Activated T-cell treated with anti-CD3 and anti-CD28 coated beads for 1 hour (primary cell): ENCODE measurements at regions not wholly inside any gene's neighbourhood (a gene's known extent, or its start where the extent isn't known, plus 50 kb on each side); places are given as distances from the start of the nearest gene placed in this dataset.
"Not testable (repeated sequence)": the region's sequence is repeated elsewhere in the genome, so short reads cannot be mapped to it uniquely, and the experiment has no call there.

Experiments
- DNase-seq: peaks from one replicate; pipeline ENCODE4 v3.0.0-alpha.2; 2020; ENCODE audit warnings: low read depth

DNA sequence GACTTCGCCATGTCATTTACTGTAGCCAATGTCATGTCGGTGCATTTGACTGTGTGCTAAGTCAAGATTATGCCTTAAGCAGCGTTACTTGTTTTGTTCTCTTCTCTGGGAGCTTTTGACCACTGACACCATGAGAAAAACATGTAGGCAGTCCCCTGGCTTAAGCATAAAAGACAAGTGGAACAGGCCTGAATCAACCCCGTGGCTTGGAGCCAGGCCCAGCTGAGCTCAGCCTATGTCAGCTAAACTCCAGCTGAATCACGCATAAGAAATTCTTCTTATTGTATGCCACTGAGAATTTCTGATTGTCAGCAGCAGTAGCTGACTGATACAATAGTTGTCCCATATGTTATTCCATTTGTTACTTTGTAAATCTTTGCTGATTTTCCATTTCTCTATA lies 261.9 kb downstream of the CBLL2 start:
- DNase-seq = no peak

DNA sequence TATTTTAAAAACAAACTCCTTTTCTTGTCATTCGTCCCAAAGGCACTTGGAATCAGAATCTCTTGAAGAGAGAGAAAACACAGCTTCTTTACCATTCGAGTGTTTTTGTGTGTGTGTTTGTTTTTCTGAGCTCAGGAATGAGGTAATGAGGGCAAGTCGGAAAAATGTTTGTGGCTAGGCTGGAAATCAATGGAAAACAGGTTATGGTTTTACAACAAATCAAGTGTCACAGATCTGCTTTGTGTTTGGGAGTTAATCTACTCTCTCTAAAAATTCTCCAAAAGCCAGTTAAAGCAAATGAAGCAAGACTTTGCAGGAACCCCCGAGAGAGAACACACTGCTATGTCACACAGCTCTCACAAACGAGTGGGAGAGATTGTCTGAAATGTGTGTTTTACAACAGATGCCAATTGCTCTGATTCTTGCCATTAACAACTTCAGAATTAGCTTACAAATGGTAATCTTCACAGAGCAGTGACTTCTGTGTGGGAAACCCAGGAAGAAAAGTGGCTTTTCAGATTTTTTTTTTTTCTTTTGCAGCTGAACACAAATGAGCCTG lies 264.1 kb downstream of the CBLL2 start:
- DNase-seq = no peak

DNA sequence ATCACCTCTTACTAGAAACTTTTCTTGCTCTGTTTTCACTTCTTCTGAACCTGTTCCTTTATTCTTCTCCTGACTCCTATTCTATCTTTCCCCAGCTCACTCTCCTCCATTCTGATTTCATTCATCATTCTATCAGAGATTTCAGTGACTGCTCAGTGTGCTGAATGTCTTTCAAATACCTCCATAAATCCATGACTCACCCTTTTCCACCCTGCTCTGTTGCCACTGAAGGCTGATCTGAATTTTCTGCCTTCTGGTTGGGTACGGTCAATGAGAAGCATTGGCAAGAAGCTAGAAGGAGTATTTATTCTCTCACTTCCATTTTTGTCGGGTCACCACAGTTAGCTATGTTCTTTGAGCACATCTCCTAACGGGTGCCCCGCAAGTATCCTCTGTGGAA lies 265.9 kb downstream of the CBLL2 start:
- no peak for DNase-seq

- no peak for DNase-seq
These were observed 269.2 kb downstream of the CBLL2 start for GRCh38 chrX:22541926-22542325.

- no peak for DNase-seq
These were observed 269.9 kb downstream of the CBLL2 start for GRCh38 chrX:22542641-22543040.

- no peak for DNase-seq
These were observed 286.8 kb downstream of the CBLL2 start for GRCh38 chrX:22559506-22559905.

- DNase-seq = no peak
These were observed 302.6 kb downstream of the CBLL2 start for GRCh38 chrX:22575161-22575845.

DNA sequence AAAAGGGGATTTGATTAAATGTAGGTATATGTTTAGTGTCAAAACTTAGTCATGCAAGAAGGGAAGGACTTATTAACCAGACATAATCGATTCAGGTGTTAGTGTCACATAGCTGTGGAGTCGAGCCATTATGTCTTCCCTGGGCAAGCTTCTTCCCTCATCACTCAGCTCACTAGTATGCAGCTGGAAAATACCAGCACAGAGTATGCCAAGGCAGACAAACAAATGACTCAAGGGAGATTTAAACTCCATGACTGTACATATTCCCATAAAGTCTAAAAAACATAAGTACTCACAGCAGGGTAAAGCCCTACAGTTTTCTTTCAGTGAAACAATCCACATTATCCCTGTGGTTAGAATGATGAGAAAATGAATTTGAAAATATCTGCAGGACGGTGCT lies 304.5 kb downstream of the CBLL2 start:
- no peak for DNase-seq

DNA sequence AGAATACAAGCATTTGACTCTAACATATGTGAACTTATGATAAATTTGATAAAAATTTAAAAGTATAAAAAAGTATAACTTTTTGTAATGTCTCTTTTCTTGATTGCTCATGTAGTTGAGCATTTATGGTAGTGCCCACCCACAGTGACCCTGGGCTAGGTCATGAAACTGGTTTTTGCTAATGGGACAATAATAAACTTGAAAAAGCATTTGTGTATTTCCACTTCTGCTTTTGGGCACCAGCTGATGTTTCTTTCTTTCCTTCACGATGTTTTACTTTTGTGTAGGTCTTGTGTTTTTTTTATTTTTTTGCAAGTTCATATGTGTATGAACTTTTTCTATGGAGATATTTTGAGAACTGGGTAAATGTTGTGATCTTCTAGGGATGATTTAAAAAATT lies 313.1 kb downstream of the CBLL2 start:
- no peak for DNase-seq

DNA sequence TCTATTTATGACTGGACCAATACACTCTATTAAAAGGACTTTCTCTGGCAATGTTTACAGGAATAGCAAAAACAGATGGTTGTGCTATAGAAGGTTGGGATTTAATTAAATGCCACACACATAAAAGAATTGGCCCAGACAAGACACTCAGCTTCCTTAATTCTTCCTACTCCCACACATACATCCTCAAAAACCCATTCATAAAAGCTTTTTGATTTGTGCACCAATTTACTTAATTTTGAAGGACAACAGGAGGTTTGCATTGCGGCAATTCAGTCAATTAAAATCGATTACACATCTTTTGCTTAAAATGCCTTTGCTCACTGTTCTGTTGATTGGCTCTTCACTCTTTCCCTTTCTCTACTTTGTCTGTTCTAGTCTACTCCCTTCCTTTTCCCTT lies 317.1 kb downstream of the CBLL2 start:
- no peak for DNase-seq

DNA sequence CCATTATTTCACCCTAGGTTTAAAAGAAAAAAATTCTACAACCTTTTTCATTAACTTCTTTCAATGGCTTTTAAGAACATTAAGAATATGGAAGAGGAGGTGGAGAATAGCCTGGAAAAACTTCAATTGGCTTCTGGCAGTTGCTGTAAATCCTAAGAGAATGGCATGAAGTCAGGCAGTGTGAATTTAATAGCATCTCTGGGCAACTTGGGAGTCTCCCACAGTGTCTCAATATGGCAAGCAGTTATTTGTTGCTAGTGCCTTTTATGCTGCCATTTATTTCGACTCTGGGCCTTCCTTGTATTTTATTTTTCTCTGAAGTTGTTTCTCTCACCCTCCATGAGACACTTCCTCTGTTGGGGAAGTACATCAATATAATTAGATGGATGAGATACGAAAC lies 322.1 kb downstream of the CBLL2 start:
- DNase-seq = no peak

GRCh38 chrX:22603060-22603459 lies 330.3 kb downstream of the CBLL2 start:
- DNase-seq = no peak

GRCh38 chrX:22609452-22609851 lies 336.7 kb downstream of the CBLL2 start:
- DNase-seq = not testable (repeated sequence)

DNA sequence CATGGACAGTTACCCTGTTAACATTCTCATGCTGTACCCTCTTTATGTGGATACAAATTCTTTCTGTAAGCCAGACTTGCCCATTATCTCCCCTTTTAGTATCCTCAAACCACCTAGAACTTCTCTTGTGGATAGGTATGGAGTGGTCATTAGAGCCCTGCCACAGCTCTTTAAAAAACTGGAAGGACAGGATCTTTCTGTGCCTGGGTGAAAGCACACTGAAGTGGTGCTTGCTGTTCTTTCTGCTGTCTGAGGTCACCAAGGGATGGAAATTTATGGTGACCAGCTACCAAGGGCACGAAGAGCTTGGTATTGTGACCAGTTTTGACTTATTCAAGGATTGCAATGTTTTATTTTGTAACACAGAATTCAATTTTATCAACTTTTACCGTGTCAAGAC lies 344.2 kb downstream of the CBLL2 start:
- DNase-seq = no peak

GRCh38 chrX:22627576-22627975 lies 354.9 kb downstream of the CBLL2 start:
- no peak for DNase-seq

DNA sequence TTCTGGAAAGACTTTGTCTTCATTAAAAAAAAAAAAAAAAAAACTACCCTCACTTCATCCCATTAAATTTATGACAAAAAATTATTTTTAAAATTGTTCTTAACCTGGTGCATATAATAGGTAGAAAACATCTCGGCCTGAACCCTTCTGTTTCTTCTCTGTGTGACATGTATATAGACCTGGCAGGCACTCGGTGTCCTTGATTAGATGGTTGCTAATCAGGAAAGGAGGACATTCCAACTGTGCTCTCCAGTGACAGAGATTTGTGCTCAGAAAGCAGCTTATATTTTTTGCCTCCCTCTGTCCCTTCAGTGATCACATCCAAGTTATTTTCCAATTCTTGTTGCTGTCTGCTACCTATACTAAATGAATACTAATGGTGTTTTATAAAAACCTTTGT lies 355.6 kb downstream of the CBLL2 start:
- DNase-seq = no peak

- no peak for DNase-seq
These were observed 356.5 kb downstream of the CBLL2 start for GRCh38 chrX:22629105-22629725.

DNA sequence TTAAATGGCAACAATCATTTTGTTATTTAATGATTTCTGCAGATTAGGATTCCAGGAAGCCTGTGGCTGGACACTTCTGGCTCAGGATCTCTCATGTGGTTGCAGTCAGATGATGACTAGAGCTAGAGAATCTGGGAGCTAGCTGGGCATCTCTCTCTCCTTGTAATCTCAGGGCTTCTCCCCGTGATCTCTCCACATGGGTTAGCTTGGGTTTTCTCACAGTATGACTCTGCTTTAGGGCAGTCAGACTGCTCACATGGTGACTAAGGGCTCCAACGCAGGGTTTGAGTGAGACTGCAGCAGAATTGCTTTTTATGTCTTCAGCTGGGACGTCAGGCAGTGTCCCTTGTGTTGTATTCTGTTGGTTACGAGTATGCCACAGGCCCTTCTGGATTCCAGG lies 361.4 kb downstream of the CBLL2 start:
- no peak for DNase-seq

- no peak for DNase-seq
These were observed 362.0 kb downstream of the CBLL2 start for GRCh38 chrX:22634751-22635150.

DNA sequence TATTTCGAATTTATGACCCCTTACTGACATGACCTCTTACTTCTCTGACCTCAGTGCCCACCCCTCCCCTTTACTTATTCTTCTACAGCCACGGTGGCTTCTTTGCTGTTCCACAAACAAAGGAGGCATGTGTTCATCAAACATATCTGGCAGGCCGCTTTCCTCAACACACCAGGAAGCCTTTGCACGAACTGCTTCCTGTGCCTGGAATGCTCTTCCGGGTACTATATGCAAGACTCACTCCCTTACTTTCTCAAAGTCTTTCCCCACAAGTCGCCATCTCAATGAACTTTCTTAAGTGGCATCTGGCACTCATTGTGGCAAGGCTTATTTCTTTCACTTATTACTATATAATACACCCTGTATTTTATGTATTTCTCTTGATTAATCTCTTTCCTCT lies 351.5 kb upstream of the DDX53 start:
- no peak for DNase-seq

GRCh38 chrX:22650691-22651090 lies 349.1 kb upstream of the DDX53 start:
- no peak for DNase-seq

DNA sequence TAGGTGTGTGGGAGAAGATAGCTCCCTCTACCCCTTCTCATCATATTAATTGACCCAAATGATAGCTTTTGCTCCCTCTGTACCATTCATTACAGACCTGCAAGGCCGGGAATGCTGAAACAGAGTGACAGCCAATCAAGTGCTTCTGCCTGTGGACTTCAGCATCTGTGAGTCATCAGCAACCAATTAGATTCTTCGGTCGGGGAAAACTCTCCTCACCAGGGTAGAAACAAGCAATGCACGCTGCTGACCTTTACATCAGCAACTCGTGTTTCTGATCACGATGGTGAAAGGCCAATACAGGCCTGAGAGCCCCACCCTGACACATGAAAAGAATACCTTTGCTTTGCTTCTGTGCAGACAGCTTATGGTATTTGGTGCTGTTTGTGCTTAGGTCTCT lies 347.2 kb upstream of the DDX53 start:
- DNase-seq = no peak

- DNase-seq = no peak
These were observed 339.0 kb upstream of the DDX53 start for GRCh38 chrX:22660756-22661155.

DNA sequence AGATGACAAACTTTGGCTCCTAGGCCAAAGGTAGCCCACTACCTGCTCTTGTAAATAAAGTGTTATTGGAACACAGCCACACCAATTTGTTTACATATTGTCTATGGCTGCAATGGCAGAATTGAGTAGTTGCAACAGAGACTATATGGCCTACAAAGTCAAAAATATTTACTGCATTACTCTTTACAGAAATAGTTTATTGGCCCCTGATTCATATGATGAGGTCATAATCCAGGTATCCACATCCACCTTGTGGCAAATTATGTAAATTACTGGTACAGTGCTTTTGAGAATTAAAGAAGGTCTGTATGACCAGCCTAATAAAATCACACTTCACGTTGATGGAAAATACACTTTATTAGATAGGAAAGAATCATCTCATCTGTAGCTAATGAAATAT lies 337.0 kb upstream of the DDX53 start:
- DNase-seq = no peak
